H54 (cell line): ENCODE measurements at regions not wholly inside any gene's neighbourhood (a gene's known extent, or its start where the extent isn't known, plus 50 kb on each side); places are given as distances from the start of the nearest gene placed in this dataset.
"Not testable (repeated sequence)": the region's sequence is repeated elsewhere in the genome, so short reads cannot be mapped to it uniquely, and the experiment has no call there.

Experiments used
- DNase-seq: peaks from one replicate; pipeline ENCODE4 v3.0.0; 2011; ENCODE audit warnings: low spot score, mixed read lengths; ENCODE audit not compliant: insufficient read length
- FAIRE-seq: peaks from 3 replicates; lab custom pipeline; 2011; peaks lifted over from hg19 to GRCh38; lab: Jason Lieb, UNC
- POLR2A ChIP-seq: IDR thresholded peaks from 2 replicates; pipeline ENCODE4 v1.6.1; 2011; ENCODE audit warnings: low read depth, mild to moderate bottlenecking, low read length

GRCh38 chr9:22210262-22210661 lies 201.2 kb upstream of the CDKN2B start:
- no peak for TF ChIP-seq POLR2A
- FAIRE-seq (no peak), DNase-seq (no peak)

DNA sequence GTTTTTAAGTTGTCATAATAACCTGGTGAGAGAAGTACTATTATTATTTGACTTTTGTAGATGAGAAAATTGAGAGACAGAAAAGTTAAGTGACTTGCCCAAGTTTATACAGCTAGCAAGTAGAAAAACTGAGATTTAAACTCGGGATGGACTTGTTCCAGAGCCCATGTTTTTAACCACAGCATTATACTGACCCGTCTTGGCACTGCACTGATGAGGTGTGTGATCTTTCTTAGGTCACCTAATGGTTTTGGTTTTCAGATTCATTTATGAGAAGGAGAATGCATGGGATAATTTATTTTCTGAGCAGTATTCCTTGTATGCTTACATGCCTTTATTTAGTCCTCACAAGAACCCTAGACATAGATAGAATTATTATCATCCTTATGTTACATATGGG lies 201.8 kb upstream of the CDKN2B start:
- DNase-seq = no peak

DNA sequence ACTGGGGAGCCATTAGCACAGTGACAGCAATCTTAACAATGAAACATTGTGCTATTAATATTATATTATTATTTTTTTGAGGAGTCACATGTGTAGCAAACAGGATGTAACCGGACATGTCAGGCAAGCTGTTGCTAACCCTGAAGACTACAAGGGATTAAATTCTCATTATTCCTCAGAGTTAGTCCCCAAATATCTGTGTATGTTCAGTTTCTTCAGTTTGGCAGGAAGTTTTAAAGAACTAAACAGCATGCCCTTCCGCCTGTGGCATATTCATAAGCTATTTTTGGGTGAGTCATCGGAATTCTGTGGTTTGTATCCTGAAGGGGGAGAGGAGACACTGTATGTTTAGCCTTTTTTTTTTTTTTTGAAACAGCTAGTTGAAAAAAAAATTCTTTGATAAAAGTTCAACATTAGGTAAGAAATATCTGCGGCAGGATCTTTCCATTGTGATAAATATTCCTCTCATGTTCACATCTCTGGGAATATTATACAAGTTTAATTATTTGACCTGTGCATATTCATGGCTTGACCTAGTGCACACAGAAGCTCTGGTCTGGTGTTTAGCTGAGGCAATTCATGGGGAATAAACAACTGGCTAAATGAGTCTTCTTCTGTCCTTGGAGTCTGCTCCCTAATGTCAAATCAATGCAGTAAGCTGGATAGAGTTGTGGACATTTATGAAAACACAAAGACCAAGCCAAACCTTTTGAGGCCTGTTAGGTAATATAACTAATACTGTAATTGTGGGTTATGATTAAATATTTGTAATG lies 202.7 kb upstream of the CDKN2B start:
- no peak for DNase-seq
- TF ChIP-seq POLR2A = no peak
- FAIRE-seq = no peak

More for the DNA sequence above, 201.8 kb upstream of the CDKN2B start:
- TF ChIP-seq POLR2A = no peak
- FAIRE-seq = no peak

- FAIRE-seq = no peak
- no peak for TF ChIP-seq POLR2A
- DNase-seq = no peak
Observed at GRCh38 chr9:22214021-22214420, 204.9 kb upstream of the CDKN2B start.

- no peak for FAIRE-seq
Observed at GRCh38 chr9:22214497-22215031, 205.5 kb upstream of the CDKN2B start.

DNA sequence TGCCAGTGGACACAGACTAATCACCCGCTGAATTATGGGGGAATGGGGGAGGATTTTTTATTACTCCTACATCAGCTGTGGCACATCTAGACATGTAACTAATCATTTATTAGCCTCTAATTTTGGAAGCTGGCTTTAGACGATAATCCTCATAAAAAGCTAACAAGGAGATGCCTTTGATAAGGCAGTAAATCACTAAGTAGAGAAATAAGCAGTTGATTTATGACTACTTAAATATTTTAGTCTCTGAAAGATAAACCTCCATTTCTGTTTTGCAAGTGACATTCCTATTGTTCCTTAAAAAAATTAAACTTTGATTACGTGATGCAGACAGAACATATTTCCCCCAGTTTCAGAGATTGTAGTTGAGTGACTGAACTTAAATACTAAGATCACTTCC lies 206.4 kb upstream of the CDKN2B start:
- DNase-seq = no peak
- TF ChIP-seq POLR2A = no peak
- no peak for FAIRE-seq

More at GRCh38 chr9:22214497-22215031, 205.5 kb upstream of the CDKN2B start:
- TF ChIP-seq POLR2A = no peak
- DNase-seq = no peak

GRCh38 chr9:22216730-22217172 lies 207.6 kb upstream of the CDKN2B start:
- DNase-seq (no peak), FAIRE-seq (no peak)
- TF ChIP-seq POLR2A = no peak

GRCh38 chr9:22217254-22217653 lies 208.1 kb upstream of the CDKN2B start:
- DNase-seq = no peak
- FAIRE-seq = no peak
- TF ChIP-seq POLR2A = no peak

GRCh38 chr9:22225856-22226255 lies 216.8 kb upstream of the CDKN2B start:
- not testable (repeated sequence) for DNase-seq, FAIRE-seq

GRCh38 chr9:22227986-22228385 lies 218.6 kb upstream of the DMRTA1 start:
- DNase-seq = no peak
- FAIRE-seq = no peak
- TF ChIP-seq POLR2A = no peak

- TF ChIP-seq POLR2A = no peak
- FAIRE-seq (no peak), DNase-seq (no peak)
Observed at GRCh38 chr9:22228542-22228941, 218.1 kb upstream of the DMRTA1 start.

- DNase-seq (no peak), FAIRE-seq (no peak)
- no peak for TF ChIP-seq POLR2A
Observed at GRCh38 chr9:22229069-22229468, 217.6 kb upstream of the DMRTA1 start.

GRCh38 chr9:22231309-22231708 lies 215.3 kb upstream of the DMRTA1 start:
- not testable (repeated sequence) for FAIRE-seq, DNase-seq

GRCh38 chr9:22232971-22233370 lies 213.7 kb upstream of the DMRTA1 start:
- FAIRE-seq = no peak
- DNase-seq = no peak
- no peak for TF ChIP-seq POLR2A

DNA sequence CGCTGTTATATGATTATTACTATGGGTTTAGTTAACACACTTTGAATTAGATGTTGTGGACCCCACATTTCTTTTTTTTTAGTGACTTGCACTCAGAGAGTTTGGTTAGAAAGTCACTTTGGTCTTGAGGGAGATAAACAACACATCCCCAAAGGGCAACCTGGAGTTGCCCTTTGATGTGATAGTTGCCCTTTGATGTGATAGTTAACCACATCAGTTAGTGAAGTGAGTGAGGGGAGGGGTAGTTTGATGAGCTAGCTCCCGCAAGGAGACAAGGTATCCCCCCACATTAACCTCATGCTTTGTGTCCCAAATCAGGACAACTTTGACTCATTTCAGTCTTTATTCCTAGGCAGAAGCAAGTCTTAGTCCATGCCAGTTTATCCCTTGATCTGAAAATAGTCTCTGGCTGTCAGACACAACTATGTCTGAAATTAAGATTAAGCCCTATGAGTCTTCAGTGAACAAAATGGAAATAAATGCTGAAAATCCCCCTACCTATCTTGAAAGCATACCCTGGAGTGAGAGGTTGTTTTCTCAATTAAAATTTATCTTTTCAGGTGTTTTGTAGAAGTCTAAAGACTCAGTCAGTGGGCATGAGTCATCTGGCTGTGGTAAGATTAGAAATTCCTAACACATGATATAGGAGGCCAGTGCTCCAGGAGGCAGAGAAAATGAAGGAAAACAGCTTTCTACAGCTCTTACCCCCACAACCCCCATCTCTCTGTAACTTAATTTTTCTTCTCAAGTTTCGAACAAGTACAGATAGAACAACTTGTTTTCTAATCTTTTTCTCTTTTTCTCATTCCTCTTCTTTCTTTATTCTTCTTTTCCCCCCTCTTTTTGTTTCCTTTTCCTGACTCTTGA lies 208.9 kb upstream of the DMRTA1 start:
- FAIRE-seq (no peak), DNase-seq (no peak)
- no peak for TF ChIP-seq POLR2A
